HG02763 (cell line): ENCODE measurements at regions not wholly inside any gene's neighbourhood (a gene's known extent, or its start where the extent isn't known, plus 50 kb on each side); places are given as distances from the start of the nearest gene placed in this dataset.
"Not testable (repeated sequence)": the region's sequence is repeated elsewhere in the genome, so short reads cannot be mapped to it uniquely, and the experiment has no call there.

ENCODE experiments used
- ATAC-seq: cut with Tn5 transposase; IDR thresholded peaks from one replicate; pipeline ENCODE4 v1.9.1; 2021; ENCODE audit warnings: mild to moderate bottlenecking, moderate library complexity; ENCODE audit not compliant: unreplicated experiment

DNA sequence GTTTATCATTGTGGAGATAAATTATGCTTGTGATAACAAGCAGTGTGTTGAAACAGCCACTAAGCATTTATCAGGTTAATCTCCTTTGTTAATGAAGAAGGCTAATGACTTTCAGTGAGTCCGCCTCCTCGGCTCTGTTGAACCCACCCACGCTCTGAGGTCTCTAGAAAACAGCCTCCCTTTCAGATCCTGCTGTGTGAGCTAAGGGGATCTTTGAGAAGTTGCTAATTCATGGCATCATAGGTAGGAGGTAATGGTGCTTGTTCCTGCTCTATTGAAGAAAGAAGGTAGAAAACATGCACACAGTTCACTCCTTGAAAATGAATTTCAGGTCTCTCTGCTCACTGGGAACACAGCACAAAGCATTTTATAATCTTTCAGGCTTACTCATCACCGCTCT, 483.9 kb downstream of the AACS start:
- ATAC-seq = no peak

DNA sequence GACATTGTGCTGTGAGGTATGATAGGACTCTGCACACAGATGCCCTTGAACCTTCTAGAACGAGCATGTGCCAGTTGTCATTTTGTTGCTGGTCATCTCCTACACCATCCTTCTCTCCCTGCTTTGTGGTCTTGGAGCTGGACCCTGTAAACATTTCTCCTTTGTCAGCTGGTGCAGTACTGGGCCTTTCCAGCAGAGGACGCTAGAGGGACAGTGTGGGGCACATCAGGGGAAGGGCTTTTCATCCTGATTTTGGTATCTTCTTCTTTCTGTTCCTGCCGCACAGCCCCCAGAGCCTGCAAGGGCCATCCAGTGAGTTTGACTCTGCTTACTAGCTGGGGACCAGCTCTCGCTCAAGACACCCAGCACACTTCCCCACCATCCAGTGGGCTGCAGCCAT, 484.6 kb downstream of the AACS start:
- ATAC-seq = no peak

DNA sequence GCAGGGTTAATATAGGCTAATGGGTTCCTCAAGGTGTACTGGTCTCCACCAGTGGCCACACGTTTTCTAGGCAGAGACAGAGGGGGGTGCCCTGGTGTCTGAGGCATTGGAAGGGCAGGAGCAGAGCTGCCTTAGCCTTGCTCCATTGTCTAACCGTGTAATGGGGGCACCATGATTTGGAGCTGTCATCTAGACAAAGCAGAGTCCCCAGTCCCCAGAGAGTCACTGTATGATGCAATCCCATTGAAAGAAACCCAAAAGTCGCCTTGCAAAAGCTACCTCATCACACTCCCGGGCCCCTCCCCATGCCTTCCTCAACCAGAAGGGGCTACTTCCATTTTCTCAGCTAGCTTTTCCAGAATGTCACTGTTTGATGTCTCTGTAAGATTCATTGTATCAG, 487.1 kb downstream of the AACS start:
- no peak for ATAC-seq

DNA sequence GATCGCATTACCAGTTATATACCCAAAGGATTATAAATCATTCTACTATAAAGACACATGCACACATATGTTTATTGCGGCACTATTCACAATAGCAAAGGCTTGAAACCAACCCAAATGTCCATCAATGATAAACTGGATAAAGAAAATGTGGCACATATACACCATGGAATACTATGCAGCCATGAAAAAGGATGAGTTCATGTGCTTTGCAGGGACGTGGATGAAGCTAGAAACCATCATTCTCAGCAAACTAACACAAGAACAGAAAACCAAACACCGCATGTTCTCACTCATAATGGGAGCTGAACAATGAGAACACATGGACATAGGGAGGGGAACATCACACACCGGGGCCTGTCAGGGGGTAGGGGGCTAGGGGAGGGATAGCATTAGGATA, 495.8 kb downstream of the AACS start:
- not testable (repeated sequence) for ATAC-seq

DNA sequence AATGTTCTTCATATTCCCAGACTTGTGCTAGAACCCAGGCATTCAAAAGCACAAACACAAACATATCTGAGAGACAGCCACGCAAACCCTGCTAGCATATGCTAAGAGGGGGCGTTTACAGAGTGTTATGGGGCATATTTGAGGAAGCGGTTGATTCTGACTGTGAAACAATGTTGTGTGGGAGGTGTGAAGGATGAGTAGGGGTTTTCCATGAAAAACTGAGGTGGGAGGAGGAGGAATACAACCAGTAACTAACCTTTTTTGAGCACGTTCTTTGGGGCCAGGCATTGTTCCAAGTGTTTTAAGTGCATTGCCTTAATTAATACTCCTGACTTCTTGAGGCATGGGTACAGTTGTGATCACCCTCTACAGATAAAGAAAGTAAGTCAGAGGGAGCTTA, 499.5 kb downstream of the AACS start:
- ATAC-seq = no peak

DNA sequence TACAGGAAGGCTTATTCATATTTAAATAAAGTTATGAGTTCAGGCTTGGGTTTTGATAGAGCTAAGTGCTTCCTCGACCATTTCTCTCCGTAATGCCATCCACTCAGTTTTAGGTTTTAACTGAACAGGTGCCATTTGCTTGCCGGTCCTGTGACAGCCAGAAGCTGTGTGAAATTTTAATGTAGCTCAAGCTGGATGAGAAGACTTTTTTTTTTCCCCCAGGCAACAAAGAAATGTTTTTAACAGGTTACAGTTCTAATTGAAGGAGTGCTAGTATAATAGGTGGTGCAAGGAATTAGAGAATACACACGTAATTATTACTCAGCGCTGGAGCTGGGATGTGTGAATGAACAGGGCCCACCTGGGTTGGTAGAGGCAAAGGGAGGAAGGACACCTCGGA, 502.3 kb downstream of the AACS start:
- no peak for ATAC-seq

DNA sequence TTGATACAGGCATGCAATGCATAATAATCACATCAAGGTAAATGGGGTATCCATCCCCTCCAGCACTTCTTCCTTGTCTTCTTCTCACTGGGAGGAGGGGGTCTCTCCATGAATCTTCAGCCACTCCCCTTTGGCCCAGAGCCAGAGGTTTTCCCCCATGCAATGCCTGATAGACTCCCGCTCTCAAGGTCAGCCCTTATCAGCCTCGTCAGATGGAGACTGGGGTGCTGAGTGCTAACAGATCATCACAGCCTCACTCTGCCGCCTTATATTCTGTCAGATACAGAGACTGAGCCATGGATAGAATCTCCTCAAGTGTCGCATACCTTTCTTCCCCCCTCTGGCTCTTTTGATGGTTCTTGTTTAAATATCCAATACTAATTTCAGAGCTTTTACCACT, 503.1 kb downstream of the AACS start:
- ATAC-seq = no peak

DNA sequence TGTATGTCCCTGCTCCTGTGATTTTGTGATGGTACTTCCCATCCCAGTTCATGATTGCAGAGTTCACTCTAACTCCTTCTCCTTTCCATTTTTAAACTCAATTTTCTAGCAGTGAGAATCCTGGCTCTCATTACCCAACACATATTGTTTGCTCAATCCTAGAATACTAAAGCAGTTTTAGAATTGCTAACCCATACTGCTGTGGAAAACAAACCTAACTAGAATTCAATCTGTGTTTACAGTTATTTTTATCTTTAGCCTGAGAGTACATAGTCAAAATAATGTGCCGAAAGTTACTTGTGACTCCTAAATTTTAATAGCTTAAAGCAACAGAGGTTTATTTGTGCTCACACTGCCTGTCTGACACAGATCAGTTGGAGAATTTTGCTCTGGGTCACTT, 508.0 kb downstream of the AACS start:
- ATAC-seq = no peak

DNA sequence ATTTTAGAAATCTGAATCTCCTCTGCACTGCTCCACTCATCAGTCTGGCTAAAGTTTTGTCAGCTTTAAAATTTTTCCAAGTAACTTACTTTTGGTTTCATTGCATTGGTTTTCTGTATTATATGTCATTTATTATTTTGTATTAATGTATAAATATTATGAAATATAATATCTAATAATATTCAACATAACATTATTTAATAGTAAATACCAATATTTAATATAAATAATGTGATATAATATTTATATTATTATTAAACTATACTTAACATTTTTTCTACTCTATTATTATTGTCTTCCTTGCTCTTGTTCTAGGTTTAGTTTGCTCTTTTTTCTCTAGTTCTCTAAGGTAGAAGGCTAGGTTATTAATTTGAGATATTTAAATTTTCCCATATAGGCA, 512.1 kb downstream of the AACS start:
- ATAC-seq = no peak

DNA sequence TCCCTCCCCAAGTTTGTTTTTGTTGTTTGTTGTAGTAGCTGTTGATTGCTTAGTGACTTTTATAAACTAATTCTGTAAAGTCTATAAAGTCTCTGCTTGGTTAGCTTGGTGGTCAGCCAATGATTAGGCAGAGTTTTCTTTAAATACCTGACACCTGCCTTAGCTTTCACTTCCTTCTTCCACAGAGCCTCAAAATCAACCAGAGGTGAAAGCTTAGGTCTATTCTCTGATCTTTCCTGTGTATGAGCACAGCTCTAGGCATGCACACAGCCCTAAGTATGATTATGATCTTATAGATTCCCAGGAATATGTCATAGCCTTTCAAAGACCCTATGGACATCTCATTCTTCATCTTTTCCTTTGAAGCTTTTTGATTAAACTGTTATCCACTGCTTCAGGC, 514.7 kb downstream of the AACS start:
- no peak for ATAC-seq

DNA sequence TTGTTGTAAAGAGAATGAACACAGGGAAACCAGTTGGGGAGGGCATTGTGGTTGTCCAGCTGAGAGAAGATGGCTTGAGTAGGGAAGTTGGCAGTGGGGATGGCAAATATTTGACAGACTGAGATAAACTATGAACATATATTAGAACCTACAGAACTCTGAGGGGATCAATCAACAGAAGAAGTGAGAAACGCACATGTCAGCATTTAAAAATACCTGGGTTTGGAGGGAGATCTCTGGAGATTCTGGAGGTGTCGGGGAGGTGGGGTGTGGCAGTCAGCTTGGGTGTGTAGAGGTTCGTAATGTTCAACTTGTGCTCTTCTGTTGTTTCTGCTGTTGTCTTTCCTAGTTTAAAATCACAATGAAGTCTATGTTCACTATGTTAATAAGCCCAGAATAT, 517.8 kb downstream of the AACS start:
- no peak for ATAC-seq

DNA sequence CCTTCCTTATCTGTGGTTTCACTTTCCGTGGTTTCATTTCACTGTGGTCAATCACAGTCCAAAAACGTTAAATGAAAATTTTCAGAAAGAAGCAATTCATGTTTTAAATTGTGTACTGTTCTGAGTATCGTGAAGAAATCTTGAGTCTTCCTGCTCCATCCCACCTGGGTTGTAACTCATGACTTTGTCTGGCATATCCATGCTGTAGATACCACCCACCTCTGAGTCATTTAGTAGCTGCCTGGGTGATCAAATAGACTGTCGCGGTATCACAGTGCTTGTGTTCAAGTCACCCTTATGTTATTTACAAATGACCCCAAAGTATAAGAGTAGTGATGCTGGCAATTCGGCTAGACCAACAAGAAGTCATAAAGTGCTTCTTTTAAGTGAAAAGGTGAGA, 521.2 kb downstream of the AACS start:
- ATAC-seq = no peak

DNA sequence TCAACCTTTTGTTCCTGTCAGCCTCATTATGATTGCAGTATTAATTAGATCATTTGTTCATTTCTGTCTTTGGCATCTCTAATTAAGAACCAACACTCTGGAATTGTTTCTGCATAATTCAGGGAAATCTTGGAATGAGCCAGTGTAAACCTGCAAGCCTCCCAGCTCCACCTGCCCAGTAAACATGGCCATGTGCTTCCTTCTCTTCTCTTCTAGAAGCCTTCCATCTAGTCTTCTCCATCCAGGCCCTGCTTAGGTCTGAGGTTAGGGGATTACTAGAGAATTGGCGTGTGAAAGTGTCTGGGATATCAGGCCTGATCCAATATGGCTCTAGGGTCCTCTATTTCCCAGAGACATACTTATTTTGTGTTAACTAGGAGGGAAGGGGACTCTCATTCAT, 528.0 kb downstream of the AACS start:
- ATAC-seq = no peak

DNA sequence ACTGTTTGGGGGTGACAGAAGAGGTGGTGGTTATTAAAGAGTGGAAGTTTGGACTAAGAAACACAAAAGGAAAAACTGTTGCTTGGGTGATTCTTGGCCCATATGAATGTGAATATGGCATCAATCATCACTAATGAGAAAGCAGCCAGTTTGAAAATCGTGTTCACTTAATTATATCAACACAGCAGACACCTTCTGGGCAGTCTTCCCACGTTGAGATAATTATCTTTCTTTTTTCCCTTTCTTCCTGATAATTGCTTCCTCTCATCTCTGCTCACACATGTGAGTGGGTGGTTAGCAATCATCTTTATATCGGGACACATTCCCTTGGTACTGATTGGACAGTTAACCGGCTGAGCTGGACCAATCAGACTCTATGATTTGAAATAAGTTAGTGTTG, 539.7 kb downstream of the AACS start:
- ATAC-seq = no peak

DNA sequence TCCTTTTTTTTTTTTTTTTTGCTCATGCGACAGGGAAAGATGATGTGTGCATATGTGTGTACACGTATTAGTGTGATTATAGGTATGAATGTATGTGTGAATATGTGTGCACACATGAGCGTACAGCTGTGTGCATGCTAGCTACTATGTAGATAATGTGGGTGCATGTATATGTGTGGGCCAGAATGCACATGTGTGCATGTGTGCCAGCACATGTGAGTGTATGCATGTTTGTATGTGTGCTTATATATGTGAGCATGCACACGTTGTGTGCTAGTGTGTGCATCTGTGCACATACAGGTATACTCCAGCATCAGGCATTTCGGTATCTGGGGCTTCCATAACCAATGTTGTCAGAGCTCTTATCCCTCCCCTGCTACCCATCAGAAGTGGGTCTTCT, 541.1 kb downstream of the AACS start:
- no peak for ATAC-seq

DNA sequence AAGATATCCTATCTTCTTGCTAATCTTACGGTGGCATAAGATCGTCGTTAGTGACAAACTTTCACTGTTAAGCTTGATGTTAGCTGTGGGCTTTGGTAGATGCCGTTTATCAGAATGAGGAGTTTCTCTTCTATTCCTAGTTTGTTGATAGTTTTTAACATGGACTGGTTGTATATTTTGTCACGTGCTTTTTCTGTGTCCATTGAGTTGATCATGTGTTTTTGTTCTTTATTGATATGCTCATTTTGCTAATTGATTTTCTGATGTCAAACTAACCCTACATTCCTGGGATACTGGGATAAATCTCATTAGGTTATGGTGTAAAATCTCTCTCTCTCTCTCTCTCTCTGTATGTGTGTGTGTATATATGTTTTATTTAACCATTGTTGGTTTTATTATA, 545.1 kb downstream of the AACS start:
- ATAC-seq = no peak

DNA sequence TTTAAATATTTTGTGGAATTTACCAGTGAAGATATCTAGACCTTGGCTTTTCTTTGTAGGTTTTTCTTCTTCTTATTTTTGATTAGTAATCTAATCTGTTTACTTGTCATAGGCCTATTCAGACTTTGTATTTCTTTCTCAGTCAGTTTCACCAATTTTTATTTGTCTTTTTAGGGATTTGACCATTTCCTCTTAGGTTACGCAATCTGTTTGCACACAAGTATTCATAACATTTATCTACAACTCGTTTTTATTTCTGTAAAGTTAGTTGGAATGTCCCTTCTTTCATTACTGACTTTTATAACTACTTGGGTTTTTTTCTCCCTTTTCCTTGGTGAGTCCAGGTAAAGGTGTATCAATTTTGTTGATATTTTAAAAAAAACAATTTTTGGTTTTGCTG, 545.7 kb downstream of the AACS start:
- ATAC-seq = no peak

DNA sequence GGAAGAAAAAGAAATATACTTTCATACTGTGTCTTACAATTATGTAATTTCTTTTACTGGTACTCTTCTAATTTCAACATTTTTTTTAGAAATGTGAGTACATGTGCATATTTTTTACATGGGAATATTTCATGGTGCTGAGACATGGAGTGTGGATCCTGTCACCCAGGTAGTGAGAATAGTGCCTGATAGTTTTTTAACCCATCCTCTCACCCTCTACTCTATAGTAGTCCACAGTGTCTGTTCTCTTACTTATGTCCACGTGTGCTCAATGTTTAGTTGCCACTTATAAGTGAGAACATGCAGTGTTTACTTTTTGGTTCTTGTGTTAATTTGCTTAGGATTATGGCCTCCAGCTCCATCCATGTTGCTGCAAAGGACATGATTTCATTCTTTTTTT, 548.8 kb downstream of the AACS start:
- ATAC-seq = no peak

DNA sequence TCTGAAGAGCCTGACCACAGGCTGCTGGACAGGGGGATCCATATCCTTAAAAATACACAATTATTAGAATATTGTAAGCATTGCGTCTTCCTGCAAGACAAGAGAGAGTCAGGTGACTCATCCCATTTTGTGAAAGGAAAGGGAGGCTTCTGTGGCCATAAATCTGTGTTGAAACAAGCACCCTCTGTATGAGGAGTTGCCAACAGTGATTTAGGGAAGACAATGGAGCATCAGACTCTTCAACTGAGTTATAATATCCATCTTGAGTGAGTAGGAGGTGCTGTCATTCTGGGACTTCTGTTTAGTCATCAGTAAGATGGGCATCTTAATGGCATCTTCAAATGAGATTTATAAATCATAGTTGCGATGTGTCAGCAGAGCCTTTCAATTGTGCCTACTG, 554.5 kb downstream of the AACS start:
- ATAC-seq = no peak

DNA sequence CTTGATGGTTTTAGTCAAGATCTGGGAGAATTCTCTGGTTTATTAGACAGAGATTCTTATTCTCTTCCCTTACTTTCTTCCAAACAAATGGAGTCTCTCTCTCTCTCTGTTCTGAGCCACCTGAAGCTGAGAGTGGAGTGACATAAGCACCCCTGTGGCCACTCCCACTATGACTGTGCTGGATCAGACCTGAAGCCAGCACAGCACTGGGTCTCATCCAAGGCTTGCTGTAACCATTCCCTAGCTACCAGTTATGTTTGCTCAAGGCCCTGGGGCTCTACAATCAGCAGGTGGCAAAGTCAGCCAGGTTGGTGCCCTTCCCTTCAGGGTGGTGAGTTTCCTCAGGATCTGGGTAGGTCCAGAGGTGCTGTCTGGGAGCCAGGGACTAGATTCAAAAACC, 568.5 kb downstream of the AACS start:
- ATAC-seq = no peak

DNA sequence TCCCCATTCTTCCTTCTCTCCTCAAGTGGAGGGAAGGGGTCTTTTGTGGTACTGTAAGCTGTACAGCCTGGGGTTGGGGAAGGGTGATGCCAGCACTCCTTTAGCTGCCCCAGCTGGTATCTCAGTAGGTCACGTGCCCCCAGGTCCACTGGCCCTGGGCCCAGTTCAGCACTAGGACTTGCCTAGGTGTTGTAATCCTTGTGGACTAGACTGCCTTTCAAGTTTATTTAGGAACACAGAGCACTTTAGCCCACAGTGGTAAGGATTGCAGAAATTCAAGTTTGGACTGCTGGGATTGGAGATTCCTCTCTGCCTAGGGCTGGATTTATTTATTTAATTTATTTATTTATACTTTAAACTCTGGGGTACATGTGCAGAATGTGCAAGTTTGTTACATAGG, 569.6 kb downstream of the AACS start:
- no peak for ATAC-seq

DNA sequence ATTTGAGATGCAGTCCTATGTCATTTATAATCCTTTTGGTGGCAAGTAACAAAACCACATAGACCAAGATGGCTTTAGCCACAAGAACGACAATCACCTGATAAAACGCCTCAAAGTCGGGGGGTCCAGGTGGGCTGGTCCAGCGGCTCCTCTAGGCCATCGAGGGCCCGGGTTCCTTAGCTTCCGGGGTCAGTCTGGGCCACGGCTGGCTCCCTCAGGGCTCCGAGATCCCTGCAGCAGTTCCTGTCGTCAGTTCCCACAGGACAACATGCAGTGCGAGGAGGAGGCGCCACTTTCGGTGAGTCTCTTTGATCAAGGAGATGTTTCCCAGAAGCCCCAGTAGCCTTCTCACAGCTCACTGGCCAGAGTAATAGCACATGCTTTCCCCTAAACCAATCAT, 574.6 kb downstream of the AACS start:
- no peak for ATAC-seq

DNA sequence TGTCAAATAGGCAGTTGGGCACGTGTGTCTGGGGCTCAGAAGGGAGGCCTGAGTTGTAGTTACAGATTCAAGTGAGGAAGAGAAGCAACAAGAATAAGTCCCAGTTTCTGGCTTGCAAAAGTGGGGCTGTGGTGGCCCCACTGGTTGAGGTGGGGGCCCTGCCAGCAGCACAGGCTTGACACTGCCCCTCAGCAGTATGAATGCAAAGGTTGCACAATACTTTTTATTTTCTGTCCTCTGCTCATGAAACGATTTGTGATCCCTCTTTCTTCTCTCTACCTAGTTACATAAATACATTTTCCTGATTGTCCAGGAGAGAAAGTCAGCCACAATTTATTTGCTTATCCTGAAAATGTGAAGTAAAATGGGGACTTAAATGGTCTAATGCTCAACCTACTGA, 577.8 kb downstream of the AACS start:
- ATAC-seq = no peak

DNA sequence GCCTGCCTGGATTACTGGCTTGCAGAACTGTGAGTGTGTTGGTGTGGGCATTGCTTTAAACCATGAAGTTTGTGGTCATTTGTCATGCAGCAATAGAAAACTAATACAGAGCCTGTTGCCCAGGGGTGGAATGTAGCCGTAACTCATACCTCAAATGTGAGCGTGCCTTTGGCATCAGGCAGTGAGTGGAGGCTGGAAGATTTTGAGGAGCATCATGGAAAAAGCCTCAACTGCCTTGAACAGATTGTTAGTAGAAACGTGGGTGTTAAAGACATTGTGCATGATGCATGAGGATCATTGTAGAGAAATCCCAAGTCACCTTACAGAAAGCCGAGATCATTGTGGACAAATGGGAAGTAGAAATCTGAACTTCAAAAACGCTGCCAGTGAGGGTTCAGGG, 580.5 kb downstream of the AACS start:
- ATAC-seq = no peak
